ENCODE measurements at regions not wholly inside any gene's neighbourhood (a gene's known extent, or its start where the extent isn't known, plus 50 kb on each side); places are given as distances from the start of the nearest gene placed in this dataset.
A peak's percentile ranks its signal among the peaks of the same experiment; 100 is the strongest.

DNA sequence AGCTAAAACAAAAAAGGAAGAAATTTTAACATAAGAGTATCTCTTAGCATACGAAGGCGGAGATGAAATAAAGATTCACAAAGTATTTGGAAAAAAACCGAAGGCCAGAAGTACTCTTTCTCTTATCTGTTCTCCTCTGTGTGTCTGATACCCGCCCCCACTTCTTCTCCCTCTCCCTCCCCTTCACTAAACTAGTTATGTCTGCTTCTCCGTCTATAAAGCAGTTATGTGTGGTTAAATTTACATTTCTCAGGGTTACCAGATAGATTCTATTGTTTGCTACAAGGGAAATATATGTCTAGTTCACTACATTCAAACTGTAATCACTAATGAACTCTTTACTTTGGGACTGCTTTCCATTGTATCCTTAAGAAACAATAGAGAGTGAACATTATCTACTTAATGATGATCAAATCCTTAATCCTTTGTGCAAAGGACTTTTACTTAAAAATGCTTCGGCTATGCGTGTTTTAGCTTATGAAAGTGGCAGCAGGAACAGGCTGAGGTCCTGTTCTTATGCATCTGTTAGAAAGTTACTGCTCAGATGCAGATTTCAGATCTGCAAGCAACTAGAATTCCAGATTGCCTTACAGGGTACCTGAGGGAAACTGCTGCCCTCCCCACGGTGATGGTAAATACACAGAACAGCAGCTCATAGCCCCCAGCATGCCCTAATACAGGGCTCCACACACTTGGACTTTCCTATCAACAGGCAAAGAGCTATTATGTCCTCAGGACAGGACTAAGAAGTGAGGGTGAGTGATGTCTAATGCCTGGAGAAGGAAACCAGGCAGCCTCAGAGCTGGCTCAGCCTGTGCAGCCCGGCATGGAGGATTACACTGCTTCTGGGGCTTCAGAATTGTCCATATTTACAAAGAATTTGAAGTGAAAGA lies 273.3 kb downstream of the FZD1 start:
- no peak for DNase-seq

DNA sequence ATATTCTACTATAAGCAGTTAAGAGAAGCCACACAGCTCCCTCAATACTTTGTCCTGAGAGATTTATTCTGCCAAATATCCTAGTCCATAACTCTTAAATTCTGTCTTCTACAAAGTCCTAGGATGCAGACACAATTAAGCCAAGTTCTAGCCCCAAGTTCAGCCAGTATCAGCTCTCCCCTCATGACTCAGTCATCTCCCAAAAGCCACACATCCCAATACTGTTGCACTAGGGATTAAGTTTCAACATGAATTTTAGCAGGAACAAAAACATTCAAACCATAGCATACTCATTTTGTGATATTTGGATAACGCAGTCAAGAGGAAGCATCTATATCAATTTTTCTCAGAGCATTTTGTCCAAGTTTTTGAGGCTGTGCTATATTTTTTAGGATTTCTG lies 277.4 kb downstream of the FZD1 start:
- no peak for DNase-seq

DNA sequence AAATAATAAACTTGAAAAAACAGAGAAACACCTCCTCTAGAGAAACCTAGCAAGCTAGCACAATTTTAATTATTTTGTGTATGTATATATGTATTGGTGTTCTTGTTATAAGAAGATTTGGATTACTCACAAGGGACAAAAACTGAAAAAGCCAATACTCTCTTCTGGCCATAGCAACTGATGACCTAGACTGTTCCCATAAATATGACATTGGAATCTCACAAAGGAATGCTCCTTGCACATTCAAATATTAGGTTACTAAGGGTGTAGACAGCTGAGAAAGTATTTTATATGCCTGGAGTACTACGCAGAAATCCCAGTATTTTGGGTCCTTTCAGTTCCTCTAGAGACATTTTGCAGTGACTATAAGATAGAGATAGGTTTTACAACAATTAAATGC lies 279.4 kb downstream of the FZD1 start:
- no peak for DNase-seq

DNA sequence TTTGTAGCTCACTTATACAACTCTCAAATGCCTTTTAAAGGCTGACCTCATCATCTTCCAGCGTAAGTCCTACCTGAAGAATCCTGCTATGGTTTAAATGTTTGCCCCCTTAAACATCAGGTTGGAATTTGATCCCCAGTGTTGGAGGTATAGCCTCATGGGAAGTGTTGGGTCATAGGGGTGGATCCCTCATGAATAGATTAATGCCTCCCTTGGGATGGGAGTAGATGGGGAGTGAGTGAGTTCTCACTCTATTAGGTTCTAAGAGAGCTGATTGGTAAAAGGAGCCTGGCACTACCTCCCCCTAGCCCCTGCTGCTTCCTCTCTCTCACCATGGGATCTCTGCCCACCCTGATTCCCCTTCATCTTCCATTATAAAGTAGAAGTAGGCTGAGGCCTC lies 285.6 kb downstream of the FZD1 start:
- no peak for DNase-seq

- no peak for DNase-seq
These were observed 286.7 kb downstream of the FZD1 start for GRCh38 chr7:91550931-91551330.

GRCh38 chr7:91551377-91552175 lies 287.3 kb downstream of the FZD1 start:
- DNase-seq, result no peak

- peak; percentile 91 for DNase-seq
These were observed 289.2 kb downstream of the FZD1 start for GRCh38 chr7:91553410-91553895.

DNA sequence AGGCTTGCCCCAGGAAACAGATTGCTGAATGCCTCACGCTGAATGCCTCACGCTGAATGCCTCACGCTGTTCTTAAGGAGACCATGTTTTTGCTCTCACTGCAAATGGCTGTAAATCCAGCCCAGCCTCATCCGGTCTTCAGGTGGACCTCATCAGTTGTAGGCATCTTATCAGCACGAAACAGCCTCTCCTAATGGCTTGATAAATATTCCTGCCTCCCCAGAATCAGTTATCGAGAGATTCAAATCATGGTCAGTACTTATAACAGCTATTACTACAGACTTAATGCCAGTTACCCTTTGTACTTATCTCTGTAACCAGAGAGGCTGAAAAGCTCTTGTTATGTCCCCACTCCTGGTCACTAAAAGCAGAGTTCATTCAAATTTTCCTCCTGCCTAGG lies 290.6 kb downstream of the FZD1 start:
- peak; percentile 64 for DNase-seq

DNA sequence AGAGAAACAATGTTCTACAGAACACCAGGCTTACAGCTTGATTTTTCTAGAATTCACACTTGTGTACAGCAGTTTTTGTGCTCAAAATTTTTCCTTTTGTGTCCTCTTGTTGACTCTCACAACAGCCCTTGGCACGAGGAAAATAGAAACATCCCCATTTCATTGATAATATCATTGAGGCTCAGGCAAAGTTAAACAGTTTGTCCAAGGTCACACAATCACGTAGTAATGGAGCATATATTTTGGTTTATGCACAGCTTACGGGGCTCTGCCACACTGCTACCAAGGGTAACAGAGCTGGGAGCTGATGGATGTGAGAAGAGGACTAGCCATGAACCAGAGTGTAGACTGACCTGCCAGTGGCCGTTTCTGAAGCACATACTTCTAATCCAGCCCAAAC lies 292.0 kb downstream of the FZD1 start:
- no peak for DNase-seq

DNA sequence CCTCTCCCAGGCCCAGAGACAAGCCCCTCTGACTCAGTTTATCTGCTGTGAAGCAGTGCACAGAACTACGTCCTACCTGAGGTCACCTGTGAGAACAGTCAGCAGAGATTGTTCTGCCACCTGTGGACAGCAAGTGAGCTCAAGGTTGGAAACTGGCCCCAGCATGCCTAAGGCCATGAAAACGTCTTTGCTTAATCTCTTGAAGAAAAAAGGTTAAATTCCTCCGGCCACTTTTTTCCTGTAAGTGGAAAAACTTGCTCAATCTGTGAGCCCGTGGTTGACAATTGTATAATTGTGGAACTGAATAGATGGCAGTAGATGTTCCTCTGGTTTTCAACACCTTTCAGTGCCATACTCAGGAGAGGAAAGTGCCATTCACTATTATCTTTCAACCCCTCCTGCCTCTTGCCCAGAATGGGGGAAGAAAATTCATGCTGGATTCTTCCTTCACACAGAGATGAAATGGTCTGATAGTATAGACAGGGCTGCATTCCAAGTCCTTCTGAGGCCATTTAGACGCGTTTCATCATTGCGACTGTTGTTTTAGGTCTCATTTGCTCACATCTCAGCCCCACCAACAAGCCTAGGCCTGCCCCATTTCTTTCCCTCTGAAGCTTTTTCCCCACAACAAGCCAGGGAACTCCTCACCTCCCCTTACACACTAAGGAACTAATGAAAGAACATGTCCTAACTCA lies 292.9 kb downstream of the FZD1 start:
- DNase-seq, result no peak

DNA sequence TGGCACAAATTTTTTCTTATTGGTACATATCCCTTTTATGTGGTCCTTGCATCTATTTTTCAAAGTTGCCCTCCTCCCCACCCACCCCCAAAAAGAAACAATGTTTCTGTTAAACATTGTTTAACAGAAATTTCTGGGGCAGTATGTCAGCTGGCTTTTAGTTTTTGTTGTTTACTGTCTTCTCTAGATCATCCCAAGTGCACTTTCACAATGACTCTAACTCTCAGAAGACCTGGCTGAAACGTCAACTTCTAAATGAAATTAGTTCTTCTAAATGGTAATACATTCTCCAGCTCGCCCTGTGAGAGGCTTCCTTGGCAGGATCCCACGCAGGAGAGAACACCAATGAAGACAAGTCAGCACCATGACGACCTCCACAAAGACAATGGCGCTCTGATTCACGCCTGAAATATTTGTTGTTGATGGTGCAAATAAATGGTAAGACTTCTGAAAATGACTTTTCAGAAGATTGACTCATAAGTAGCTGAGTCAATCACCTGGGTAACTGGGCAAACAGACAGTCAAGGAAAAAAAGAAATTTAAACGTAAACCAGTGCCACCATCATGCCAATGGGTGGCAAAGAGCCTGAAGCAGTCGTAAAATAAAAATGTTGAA lies 293.7 kb downstream of the FZD1 start:
- DNase-seq, result no peak

DNA sequence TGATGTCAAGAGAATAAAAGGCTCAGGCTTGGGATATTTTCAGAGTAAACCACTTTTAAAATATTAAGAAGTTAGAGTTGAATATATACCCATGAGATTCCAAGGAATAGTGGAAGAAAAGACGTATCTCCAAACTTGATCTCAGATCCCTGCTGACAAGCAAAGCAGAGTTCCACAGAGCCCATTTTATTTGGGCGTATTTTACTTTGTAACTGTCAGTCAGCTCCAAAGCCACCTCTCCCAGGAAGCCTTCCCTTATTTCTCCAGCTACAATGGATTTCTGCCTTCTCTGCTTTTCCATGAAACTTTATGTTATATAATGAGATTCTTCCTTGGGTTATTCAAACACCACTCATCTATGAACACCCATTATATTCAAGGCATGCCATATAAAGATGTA lies 295.7 kb downstream of the FZD1 start:
- no peak for DNase-seq

GRCh38 chr7:91564101-91564500 lies 299.9 kb downstream of the FZD1 start:
- DNase-seq, result no peak

DNA sequence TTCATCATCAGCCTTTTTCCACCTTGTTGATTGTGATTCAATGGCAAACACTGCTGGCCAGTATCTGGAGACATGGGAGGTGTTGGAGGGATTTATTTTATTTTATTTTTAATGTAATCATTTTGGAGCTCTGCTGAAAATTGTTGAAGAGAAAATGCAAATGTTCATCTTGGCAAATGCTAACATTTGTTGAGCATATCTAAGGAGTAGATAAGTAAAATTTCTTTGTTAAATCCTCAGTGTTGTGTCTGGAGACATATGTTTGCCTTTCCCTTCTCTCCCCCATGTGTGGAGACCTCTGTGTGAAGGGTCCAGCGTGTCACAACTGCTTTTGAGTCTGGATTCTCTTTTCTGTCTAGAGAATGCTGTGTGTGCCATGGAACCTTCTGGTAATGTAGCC lies 300.3 kb downstream of the FZD1 start:
- DNase-seq, result no peak

DNA sequence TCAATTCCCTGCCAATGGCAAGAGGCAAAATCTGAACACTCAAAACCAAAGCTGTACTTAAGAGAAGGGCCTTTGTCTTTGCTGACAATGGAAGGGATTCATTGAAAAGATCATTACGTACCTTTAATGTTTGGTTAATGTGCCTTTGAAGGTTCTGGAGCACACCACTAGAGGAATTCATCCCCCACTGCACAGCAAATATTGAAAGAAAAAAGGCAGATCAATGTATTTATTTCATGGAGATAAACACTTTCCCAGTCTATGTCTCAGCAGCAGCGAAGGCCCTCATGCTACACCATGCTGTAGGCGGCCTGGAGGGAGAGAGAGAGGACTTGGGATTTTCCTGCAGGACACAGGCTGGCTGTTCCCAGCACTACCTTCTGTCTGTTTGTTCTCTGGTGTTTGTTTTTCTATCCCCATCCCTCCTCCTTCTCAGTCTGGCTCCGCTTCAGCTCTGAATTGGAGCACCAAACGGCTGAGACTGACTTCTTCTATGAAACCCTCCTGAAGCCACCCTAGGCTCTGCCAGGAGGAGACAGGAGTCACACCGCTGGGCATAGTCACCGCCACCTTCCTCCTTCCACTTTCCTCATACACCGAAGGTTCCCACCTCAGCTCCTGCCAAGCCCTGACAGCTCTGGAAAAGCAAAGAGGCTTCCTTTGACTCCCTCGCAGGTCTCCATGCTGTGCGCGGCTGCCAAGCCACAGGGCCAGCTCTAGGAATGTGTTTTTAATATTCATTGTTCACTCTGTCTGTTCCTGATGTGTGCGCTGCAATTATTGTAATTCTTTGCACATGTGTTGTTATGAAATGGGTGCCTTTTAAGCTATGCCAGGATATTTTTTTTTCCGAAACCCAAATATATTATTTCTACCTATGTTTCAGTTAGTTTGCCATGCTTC lies 301.5 kb downstream of the FZD1 start:
- peak; percentile 82 for DNase-seq

DNA sequence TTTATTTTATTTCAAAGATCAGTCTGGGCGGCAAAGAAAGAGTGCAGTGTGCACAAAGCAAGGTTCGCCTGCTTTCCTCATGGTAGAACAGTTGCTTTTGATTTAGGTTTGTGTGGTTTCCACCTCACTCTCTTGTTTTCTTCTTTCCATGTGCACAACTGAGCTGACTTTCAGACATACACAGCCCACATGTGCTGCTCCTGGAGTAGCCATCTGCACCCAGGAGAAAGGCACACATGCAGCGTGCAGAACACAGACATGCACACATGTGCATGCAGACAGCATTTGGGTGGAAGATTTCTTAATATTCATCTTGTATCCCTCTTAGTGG lies 302.1 kb downstream of the FZD1 start:
- no peak for DNase-seq

DNA sequence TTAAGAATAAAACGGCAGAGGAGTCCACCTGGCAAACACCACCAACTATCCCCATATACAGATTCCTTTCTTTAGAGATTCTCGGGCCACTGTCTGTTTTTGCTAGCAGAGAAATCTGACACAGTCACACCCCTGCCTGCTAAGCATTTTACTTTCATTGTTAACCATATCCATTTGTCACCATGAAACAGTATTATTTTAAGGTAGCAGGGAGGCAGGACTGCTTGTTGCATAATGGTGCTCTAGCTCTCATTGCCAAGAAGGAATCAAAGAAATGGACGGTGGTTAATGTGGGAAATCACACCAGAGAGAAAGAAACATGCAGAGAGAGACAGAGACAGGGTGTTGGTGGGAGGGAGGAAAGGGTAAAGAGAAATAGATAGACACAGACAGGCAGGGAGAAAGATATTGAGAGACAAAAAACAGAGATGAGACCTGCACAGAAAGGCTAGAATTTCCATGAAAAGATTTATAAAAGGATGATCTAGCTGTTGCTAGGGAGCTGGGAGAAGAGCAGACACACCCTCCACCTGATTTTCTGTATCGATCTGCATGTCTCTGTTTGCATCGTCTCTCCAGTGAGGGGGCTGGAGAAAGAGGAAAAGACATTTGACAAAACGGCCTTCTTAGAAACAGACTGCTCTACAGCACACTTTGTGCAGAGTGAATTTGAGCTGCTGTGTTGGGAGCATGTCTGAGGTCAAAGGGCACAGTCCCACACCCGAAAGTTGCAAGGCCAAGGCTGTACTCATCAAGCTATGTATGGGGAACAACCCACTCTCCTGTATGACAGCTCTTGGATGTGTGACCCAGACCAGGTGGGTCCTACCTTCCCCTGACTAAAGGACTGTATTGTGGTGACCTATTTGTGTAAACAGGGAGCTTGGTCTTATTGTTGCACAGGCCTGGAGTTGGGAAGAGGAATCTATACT lies 303.1 kb downstream of the FZD1 start:
- DNase-seq, result no peak

GRCh38 chr7:91568138-91568537 lies 303.9 kb downstream of the FZD1 start:
- no peak for DNase-seq

DNA sequence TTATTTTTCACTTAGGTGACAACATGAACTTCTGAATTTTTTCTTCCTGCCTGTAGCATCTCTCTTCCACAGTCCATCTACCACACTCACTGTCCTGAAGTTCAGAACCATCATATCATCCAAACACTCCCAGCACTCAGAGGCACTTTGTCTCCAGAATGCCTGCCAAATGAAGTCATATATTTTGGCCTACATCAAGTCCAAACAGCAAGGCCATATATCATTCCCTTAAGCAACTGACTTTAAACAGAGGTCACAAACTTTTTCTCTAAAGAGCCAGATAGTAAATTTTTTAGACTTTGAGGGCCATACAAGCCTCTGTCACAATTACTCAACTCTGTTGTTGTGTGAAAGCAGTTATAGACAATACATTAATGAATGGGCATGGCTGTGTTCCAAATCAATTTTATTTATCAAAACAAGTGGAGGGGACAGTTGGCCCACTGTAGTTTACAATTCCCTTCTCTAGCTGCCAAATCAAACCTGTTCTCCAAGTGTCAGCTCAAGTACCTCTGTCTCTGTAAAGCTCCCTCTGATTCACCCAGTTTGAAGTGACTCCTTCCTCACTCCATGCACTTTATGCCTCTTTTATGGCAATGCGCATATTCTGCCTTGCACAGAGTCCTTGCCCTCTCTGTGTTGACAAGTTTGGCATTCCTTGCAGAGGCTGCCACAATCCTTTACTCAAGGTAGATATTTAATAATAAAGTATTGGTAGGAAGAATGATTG lies 305.7 kb downstream of the FZD1 start:
- DNase-seq, result no peak

GRCh38 chr7:91570560-91570959 lies 306.3 kb downstream of the FZD1 start:
- DNase-seq, result no peak

All from NCI-H526 treated with DMSO at 0.1 percent for 48 hours (cell line).